Caco-2 (cell line): ENCODE measurements at regions not wholly inside any gene's neighbourhood (a gene's known extent, or its start where the extent isn't known, plus 50 kb on each side); places are given as distances from the start of the nearest gene placed in this dataset.

Experiments
- BruUV-seq: library from RNA; stranded (reverse); fragments of 400-500 nt; replicated peaks from 2 replicates; lab custom pipeline; 2021; lab: Mats Ljungman, UMichigan
- CTCF ChIA-PET: fragments of 300-600 bp; sonication (Branson Sonifier 250); formaldehyde crosslinking; loops from one replicate; lab custom pipeline; 2022; ENCODE audit warnings: antibody characterized with exemption; lab: Charles Lee
- POLR2A ChIA-PET: fragments of 300-600 bp; sonication (Branson Sonifier 250); formaldehyde crosslinking; loops from one replicate; lab custom pipeline; 2022; ENCODE audit warnings: antibody characterized with exemption; lab: Charles Lee
- DNase-seq, 2 experiments: peaks; one replicate each; pipeline versions ENCODE4 v3.0.0 to v3.0.0-alpha.2; 2020 to 2022
- H3K27me3 ChIP-seq: replicated peaks from 2 replicates; pipeline ENCODE4 v1.6.0; 2011; ENCODE audit warnings: low read length; ENCODE audit not compliant: control insufficient read depth, insufficient read depth
- H3K36me3 ChIP-seq: 2 replicates; pipeline ENCODE4 v1.5.1; 2011; ENCODE audit warnings: low read length; ENCODE audit not compliant: control insufficient read depth, insufficient read depth
- H3K4me1 ChIP-seq: fragments of 250-450 bp; sonication (Bioruptor Pico); 2 replicates; pipeline ENCODE4 v1.5.1; 2020; ENCODE audit warnings: mild to moderate bottlenecking
- H3K4me3 ChIP-seq: 2 replicates; pipeline ENCODE4 v1.5.1; 2011; ENCODE audit warnings: low read depth, mild to moderate bottlenecking, control low read depth, low read length
- H3K9me3 ChIP-seq: fragments of 250-450 bp; sonication (Bioruptor Pico); 2 replicates; pipeline ENCODE4 v1.5.1; 2020; ENCODE audit warnings: mild to moderate bottlenecking, moderate library complexity
- H3K27ac Mint-ChIP-seq: one replicate; pipeline ENCODE4 v1.8.0; 2022; ENCODE audit warnings: mixed read lengths; ENCODE audit not compliant: unreplicated experiment
- H3K27me3 Mint-ChIP-seq: one replicate; pipeline ENCODE4 v1.8.0; 2022; ENCODE audit warnings: mixed read lengths; ENCODE audit not compliant: insufficient read depth, unreplicated experiment
- H3K36me3 Mint-ChIP-seq: one replicate; pipeline ENCODE4 v1.8.0; 2022; ENCODE audit warnings: mild to moderate bottlenecking, mixed read lengths; ENCODE audit not compliant: insufficient read depth, unreplicated experiment
- H3K4me1 Mint-ChIP-seq: one replicate; pipeline ENCODE4 v1.8.0; 2022; ENCODE audit warnings: low read depth, mixed read lengths; ENCODE audit not compliant: unreplicated experiment
- H3K4me3 Mint-ChIP-seq: one replicate; pipeline ENCODE4 v1.8.0; 2022; ENCODE audit warnings: mild to moderate bottlenecking, moderate library complexity, mixed read lengths; ENCODE audit not compliant: unreplicated experiment
- H3K9me3 Mint-ChIP-seq: one replicate; pipeline ENCODE4 v1.8.0; 2022; ENCODE audit warnings: mixed read lengths; ENCODE audit not compliant: unreplicated experiment
- intact Hi-C: fragments of 100-400 bp; cut with micrococcal nuclease; formaldehyde crosslinking; loops from one replicate; pipeline ENCODE4 v1.10.0; 2022; ENCODE audit not compliant: unreplicated experiment
- TF ChIP-seq, protein P1 (sequence below), 2 experiments: fragments of 200-600 bp in 1 of 2; IDR thresholded peaks; 1 replicate in 1 of 2; 2 replicates in 1 of 2; pipeline versions ENCODE4 v1.5.1 to v1.8.0; 2011 to 2022; ENCODE audit warnings: antibody characterized with exemption in 1 of 2, control low read depth in 1 of 2, inconsistent platforms in 1 of 2, low read depth in 1 of 2, low read length in 1 of 2, mild to moderate bottlenecking in 1 of 2, moderate library complexity in 1 of 2; ENCODE audit not compliant: insufficient read depth in 1 of 2, severe bottlenecking in 1 of 2, unreplicated experiment in 1 of 2

GRCh38 chr6:98566126-98566525, 268.2 kb upstream of the POU3F2 start:
- intact Hi-C loops = no loop called here
- TF ChIP-seq, protein P1, sequence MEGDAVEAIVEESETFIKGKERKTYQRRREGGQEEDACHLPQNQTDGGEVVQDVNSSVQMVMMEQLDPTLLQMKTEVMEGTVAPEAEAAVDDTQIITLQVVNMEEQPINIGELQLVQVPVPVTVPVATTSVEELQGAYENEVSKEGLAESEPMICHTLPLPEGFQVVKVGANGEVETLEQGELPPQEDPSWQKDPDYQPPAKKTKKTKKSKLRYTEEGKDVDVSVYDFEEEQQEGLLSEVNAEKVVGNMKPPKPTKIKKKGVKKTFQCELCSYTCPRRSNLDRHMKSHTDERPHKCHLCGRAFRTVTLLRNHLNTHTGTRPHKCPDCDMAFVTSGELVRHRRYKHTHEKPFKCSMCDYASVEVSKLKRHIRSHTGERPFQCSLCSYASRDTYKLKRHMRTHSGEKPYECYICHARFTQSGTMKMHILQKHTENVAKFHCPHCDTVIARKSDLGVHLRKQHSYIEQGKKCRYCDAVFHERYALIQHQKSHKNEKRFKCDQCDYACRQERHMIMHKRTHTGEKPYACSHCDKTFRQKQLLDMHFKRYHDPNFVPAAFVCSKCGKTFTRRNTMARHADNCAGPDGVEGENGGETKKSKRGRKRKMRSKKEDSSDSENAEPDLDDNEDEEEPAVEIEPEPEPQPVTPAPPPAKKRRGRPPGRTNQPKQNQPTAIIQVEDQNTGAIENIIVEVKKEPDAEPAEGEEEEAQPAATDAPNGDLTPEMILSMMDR (IDR thresholded peaks at IDR 0.05; ENCODE audit: insufficient read depth in 1 of 2, low read depth in 1 of 2, low read length in 1 of 2, severe bottlenecking in 1 of 2, unreplicated experiment in 1 of 2) = no peak
- Mint-ChIP-seq H3K36me3 (no peaks in the 10 kb centered on the region), H3K4me1 (no peaks in the 10 kb centered on the region), H3K9me3 (no peaks in the 10 kb centered on the region), H3K4me3 (no peak overlapping the region), H3K27me3 (no peaks in the 10 kb centered on the region), H3K27ac (no peak overlapping the region)
- no peaks in the 10 kb centered on the region for H3K36me3 ChIP-seq
- ChIA-PET POLR2A (no interaction called here), CTCF (no interaction called here)
- H3K9me3 ChIP-seq = no peaks in the 10 kb centered on the region
- H3K4me1 ChIP-seq = no peaks in the 10 kb centered on the region
- no peaks in the 10 kb centered on the region for H3K27me3 ChIP-seq
- BruUV-seq = no TSS peak
- DNase-seq = no peak
- H3K4me3 ChIP-seq = no peak overlapping the region

- H3K4me3 Mint-ChIP-seq = no peak overlapping the region
- POLR2A ChIA-PET = no interaction called here
- peaks cover 3% of the 10 kb centered on the region for H3K27me3 Mint-ChIP-seq
These were observed 261.8 kb upstream of the POU3F2 start for GRCh38 chr6:98572579-98572978.

GRCh38 chr6:98574984-98575383, 259.4 kb upstream of the POU3F2 start:
- H3K27me3 Mint-ChIP-seq = peaks cover 6% of the 10 kb centered on the region
- H3K9me3 Mint-ChIP-seq = no peaks in the 10 kb centered on the region
- Histone ChIP-seq H3K4me1 (no peaks in the 10 kb centered on the region), H3K9me3 (no peaks in the 10 kb centered on the region), H3K36me3 (no peaks in the 10 kb centered on the region), H3K4me3 (no peak overlapping the region), H3K27me3 (no peaks in the 10 kb centered on the region)
- no peak overlapping the region for H3K27ac Mint-ChIP-seq
- H3K4me1 Mint-ChIP-seq = no peaks in the 10 kb centered on the region
- CTCF ChIA-PET = no interaction called here
- no peak overlapping the region for H3K4me3 Mint-ChIP-seq
- no peak for DNase-seq
- POLR2A ChIA-PET = no interaction called here
- intact Hi-C loops = no loop called here
- H3K36me3 Mint-ChIP-seq = no peaks in the 10 kb centered on the region
- TF ChIP-seq, protein P1 (IDR thresholded peaks at IDR 0.05; ENCODE audit: insufficient read depth in 1 of 2, low read depth in 1 of 2, low read length in 1 of 2, severe bottlenecking in 1 of 2, unreplicated experiment in 1 of 2) = no peak
- no TSS peak for BruUV-seq

More at GRCh38 chr6:98572579-98572978, 261.8 kb upstream of the POU3F2 start:
- H3K4me1 ChIP-seq = no peaks in the 10 kb centered on the region
- intact Hi-C loops = no loop called here
- no peaks in the 10 kb centered on the region for H3K36me3 ChIP-seq
- no peak for DNase-seq
- no peak overlapping the region for H3K27ac Mint-ChIP-seq
- H3K4me3 ChIP-seq = no peak overlapping the region
- H3K9me3 Mint-ChIP-seq = no peaks in the 10 kb centered on the region
- CTCF ChIA-PET = no interaction called here
- H3K9me3 ChIP-seq = no peaks in the 10 kb centered on the region
- H3K27me3 ChIP-seq = no peaks in the 10 kb centered on the region
- BruUV-seq = no TSS peak
- H3K36me3 Mint-ChIP-seq = no peaks in the 10 kb centered on the region
- TF ChIP-seq, protein P1 (IDR thresholded peaks at IDR 0.05; ENCODE audit: insufficient read depth in 1 of 2, low read depth in 1 of 2, low read length in 1 of 2, severe bottlenecking in 1 of 2, unreplicated experiment in 1 of 2) = no peak
- no peaks in the 10 kb centered on the region for H3K4me1 Mint-ChIP-seq
